Spinal cord (tissue), 9 donors: ENCODE measurements at regions not wholly inside any gene's neighbourhood (a gene's known extent, or its start where the extent isn't known, plus 50 kb on each side); places are given as distances from the start of the nearest gene placed in this dataset.
"Not testable (repeated sequence)": the region's sequence is repeated elsewhere in the genome, so short reads cannot be mapped to it uniquely, and the experiment has no call there.

Experiments
- DNase-seq, 6 donors: peaks; one replicate each; pipeline versions ENCODE4 v3.0.0 to v3.0.0-alpha.2; 2013 to 2015; ENCODE audit warnings: low spot score in 6 of 6, low read depth in 4 of 6
- H3K27ac ChIP-seq: one replicate; pipeline ENCODE4 v1.5.1; 2013; ENCODE audit warnings: low read depth, low read length, control low read depth
- H3K27me3 ChIP-seq: one replicate; pipeline ENCODE4 v1.6.1; 2013; ENCODE audit warnings: low read length; ENCODE audit not compliant: control insufficient read depth, insufficient read depth
- H3K36me3 ChIP-seq: one replicate; pipeline ENCODE4 v1.6.1; 2013; ENCODE audit warnings: low read length; ENCODE audit not compliant: control insufficient read depth, insufficient read depth
- H3K4me1 ChIP-seq: one replicate; pipeline ENCODE4 v1.6.1; 2013; ENCODE audit warnings: low read length; ENCODE audit not compliant: control insufficient read depth, insufficient read depth
- H3K4me3 ChIP-seq: one replicate; pipeline ENCODE4 v1.5.1; 2013; ENCODE audit warnings: low read depth, low read length, control low read depth
- H3K9me3 ChIP-seq: one replicate; pipeline ENCODE4 v1.6.1; 2013; ENCODE audit warnings: low read length; ENCODE audit not compliant: control insufficient read depth, insufficient read depth
- WGBS: methylation state at CpG from one replicate; pipeline ENCODE4 v1.1.5; 2013; ENCODE audit warnings: missing lambda C conversion rate; ENCODE audit not compliant: insufficient coverage; 5-methylcytosine and 5-hydroxymethylcytosine counted together
- donor health status: healthy.

DNA sequence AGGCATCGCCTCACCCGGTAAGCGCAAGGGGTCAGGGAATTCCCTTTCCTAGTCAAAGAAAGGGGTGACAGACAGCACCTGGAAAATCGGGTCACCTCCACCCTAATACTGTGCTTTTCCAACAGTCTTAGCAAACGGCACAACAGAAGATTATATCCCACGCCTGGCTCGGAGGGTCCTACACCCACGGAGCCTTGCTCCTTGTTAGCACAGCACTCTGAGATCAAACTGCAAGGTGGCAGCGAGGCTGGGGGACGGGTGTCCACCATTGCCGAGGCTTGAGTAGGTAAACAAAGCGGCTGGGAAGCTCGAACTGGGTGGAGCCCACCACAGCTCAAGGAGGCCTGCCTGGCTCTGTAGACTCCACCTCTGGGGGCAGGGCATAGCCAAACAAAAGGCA lies 315.6 kb downstream of the LTN1 start:
- H3K4me1 ChIP-seq, H3K27me3 ChIP-seq, H3K9me3 ChIP-seq, H3K4me3 ChIP-seq, DNase-seq, H3K27ac ChIP-seq, H3K36me3 ChIP-seq: not testable (repeated sequence)
- 92% methylated on average over 13 of the region's 13 CpGs for WGBS

DNA sequence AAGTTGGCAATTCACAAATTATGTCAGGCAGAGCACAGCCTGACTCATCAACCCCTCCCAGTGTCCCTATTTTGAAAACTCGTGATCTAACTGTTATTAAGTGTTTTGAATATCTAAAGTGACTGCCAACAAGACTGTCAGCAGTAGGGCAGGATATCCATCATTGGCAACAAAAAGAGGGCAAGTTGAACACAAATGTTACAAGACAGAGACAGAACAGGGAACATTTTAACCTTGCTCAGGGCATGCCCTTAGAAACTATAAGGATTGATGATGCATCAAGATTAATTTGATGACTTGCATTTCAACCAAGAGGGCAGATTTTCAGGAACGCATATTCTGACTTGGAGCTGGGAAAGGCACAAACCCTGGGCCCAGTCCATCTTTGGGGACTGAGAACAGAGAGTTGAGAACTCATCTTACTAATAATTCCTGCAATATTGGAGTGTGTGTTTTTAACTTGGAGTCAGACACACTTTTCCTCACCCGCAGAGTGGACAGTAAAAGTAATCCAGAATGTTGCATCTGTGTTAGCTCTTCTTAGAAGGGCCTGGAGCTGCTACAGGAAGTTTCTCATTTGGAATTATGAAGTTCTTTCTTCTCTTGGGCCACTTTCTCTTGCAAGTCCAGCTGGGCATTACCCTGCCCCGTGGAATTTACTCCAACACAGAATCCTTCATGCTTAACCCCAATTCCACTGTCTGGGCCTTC lies 317.2 kb downstream of the LTN1 start:
- no peaks in the 10 kb centered on the region for H3K4me1 ChIP-seq
- H3K27me3 ChIP-seq, result no peaks in the 10 kb centered on the region
- DNase-seq, result no peak
- H3K4me3 ChIP-seq, result no peak overlapping the region
- no peaks in the 10 kb centered on the region for H3K9me3 ChIP-seq
- H3K27ac ChIP-seq, result no peak overlapping the region
- no peaks in the 10 kb centered on the region for H3K36me3 ChIP-seq
- 86% methylated on average over 1 of the region's 4 CpGs for WGBS

DNA sequence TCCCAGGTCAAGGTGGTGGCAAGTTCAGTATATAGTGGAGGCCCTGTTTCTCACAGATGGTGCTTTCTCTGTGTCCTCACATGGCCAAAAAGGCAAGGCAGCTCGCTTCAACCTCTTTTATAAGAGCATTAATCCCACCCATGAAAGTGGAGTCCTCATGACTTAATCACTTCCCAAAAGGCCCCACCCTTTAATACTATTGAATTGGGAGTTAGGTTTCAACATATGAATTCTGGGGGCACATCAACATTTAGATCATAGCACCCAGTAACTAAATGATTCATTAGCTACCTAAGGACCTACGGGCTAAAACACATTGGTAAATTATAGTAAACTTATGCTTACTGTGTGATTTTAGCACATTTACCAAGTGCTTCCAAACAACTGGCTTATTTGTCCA lies 317.9 kb downstream of the LTN1 start:
- no peak overlapping the region for H3K27ac ChIP-seq
- H3K27me3 ChIP-seq, result no peaks in the 10 kb centered on the region
- DNase-seq, result no peak
- no peaks in the 10 kb centered on the region for H3K36me3 ChIP-seq
- WGBS, result no CpG with 5 or more reads among the region's 2 CpGs
- no peak overlapping the region for H3K4me3 ChIP-seq
- no peaks in the 10 kb centered on the region for H3K9me3 ChIP-seq
- H3K4me1 ChIP-seq, result no peaks in the 10 kb centered on the region

DNA sequence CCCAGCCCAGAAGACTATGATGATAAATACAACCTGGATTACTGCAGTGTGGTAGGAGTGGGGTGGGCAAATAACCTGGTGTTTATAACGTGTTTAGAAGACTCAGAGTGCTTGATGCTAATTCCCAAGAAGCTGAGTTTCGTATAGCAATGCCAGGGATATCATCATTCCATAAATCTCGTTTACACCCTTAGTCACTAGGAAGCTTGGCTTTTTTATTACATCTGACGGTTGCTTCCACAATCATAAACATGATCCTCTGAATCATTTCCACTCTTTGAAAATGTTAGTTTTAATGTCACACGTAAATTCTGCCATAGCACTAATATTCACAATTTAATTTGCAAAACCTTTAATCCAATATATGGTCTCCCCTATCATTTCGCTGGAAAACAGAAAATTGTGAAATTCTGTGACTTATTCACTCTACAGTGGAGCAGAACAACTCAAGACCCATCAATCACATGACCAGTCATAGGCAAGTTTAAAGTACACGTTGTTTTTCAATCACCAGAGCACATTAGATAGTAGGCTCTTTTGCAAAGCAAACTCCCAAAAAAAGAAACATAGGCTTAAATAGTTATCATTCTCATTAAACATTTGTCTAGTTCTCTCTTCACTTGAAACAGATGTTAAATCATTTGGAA lies 321.0 kb downstream of the LTN1 start:
- DNase-seq, result no peak
- WGBS, result 82% methylated on average over 3 of the region's 7 CpGs
- Histone ChIP-seq H3K9me3 (no peaks in the 10 kb centered on the region), H3K27me3 (no peaks in the 10 kb centered on the region), H3K4me3 (no peak overlapping the region), H3K4me1 (no peaks in the 10 kb centered on the region), H3K36me3 (no peaks in the 10 kb centered on the region), H3K27ac (no peak overlapping the region)

DNA sequence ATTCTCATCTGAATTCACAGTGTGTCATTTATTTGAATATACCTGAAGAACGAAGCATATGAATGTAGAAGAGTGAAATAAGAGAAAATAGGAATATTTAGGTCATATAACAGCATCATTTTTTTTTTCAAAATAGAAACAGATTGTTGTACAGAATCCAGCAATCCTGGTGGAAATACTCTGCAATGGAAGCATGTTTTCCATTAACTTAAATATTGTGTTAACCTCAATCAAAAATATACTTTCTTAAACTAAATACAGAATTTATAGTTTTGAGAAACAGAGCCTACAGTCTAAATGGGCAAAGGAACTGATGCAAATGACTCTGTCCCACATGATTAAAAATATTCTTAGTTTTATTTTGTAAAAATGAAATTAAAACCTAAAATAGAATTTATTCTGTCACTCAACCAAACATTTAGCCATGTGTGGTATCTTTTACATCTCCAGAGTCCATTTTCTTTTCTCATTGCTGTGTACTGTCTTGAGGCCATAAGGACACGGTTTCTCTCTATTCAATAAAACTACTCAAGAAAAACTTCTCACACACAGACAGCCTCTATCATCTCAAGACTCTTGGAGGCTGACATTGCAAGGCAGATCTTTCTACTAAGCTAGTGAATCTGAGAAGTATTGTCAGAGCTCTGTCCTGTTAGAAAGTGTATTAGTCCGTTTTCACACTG lies 322.6 kb downstream of the LTN1 start:
- no peaks in the 10 kb centered on the region for H3K27me3 ChIP-seq
- H3K36me3 ChIP-seq, result no peaks in the 10 kb centered on the region
- 75% methylated on average over 1 of the region's 3 CpGs for WGBS
- DNase-seq, result no peak
- H3K27ac ChIP-seq, result no peak overlapping the region
- H3K4me3 ChIP-seq, result no peak overlapping the region
- no peaks in the 10 kb centered on the region for H3K9me3 ChIP-seq
- no peaks in the 10 kb centered on the region for H3K4me1 ChIP-seq

DNA sequence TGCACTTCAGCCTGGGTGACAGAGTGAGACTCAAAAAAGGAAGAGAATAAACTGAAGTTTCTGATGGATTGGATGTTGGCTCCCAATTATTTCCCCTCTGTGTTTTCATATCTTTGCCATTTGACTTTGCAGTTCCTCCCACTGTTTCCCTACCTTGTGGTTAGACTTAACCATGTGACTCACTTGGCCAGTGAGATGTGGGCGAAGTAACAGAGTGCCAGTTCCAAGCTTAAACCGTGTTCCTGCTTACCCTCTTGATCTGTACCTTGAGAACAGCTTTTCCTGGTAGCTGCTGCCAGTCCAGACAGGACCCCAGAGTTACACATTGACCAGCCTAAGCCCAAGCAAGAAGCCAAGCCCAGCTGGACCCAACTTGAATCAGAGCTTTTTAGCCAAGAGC lies 323.4 kb downstream of the LTN1 start:
- Histone ChIP-seq H3K9me3 (no peaks in the 10 kb centered on the region), H3K4me1 (no peaks in the 10 kb centered on the region), H3K27me3 (no peaks in the 10 kb centered on the region), H3K36me3 (no peaks in the 10 kb centered on the region), H3K4me3 (no peak overlapping the region), H3K27ac (no peak overlapping the region)
- 81% methylated on average over 2 of the region's 2 CpGs for WGBS
- no peak for DNase-seq

DNA sequence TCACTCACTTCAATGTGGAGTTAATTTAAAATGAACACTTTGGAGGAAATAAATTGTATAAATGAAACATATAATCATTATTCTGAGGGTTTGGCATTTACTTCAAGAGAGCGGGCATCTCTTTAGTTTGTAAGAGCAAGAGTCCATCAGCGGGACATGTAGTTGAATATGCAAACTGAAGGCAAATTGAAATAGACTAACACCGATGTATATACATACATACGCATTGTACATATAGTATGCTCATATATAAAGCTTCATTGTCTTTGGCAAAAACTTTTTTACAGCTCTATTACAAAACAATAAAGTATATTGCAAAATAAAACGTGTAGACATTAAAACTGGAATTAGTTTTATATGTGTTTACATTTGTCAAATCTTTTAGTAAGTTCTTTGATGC lies 328.9 kb downstream of the LTN1 start:
- no peaks in the 10 kb centered on the region for H3K36me3 ChIP-seq
- H3K4me1 ChIP-seq, result no peaks in the 10 kb centered on the region
- no peak for DNase-seq
- no peak overlapping the region for H3K27ac ChIP-seq
- H3K4me3 ChIP-seq, result no peak overlapping the region
- H3K27me3 ChIP-seq, result no peaks in the 10 kb centered on the region
- no peaks in the 10 kb centered on the region for H3K9me3 ChIP-seq
- no CpG with 5 or more reads among the region's 5 CpGs for WGBS

DNA sequence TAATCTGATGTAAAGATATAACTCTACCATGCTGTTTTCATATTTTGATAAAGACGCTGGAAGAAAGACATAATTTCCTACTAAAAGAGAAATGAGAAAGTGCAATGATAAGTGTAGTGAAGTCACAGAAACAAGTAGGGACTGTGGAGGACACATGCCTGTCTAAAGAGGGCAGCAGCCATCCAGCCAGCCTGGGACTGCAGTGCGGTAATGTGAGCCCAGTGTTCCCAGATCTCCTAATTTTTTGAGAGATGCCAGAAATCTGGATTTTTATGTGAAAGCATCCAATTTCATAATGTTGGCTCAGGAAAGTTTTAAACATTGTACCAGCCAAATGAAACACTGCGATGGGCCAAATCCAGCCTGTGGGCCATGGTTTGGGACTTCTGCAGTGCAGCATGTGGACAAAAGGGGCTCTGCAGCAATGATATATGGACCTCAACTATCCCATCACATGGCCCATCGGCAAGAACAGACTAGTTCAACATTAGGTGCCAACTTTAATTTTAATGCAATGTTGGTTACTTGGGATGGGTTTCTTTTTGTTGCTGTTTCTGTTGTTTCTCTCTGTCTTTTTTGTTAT lies 329.5 kb downstream of the LTN1 start:
- Histone ChIP-seq H3K27ac (no peak overlapping the region), H3K4me1 (no peaks in the 10 kb centered on the region), H3K36me3 (no peaks in the 10 kb centered on the region), H3K4me3 (no peak overlapping the region), H3K27me3 (no peaks in the 10 kb centered on the region), H3K9me3 (no peaks in the 10 kb centered on the region)
- 84% methylated on average over 2 of the region's 4 CpGs for WGBS
- DNase-seq, result peak in 1 of 6 donors; percentile 14

DNA sequence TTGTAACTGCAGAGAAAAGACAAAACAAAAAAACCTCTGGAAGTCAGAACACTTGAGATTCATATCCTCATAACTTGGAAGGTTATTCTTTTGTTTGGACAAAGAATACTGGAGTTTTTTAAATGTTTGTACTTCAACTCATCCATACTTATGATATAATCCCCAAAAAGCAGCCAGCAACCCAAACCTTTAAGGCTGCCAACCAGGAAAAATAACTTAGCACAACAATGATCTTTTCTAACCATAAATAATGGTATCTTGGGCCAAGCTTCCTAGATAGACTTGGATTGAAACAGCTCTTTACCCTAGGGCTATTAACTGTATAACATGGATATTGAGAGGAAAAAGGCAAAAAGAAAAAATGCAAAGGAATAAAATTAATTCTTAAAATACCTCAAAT lies 335.1 kb downstream of the LTN1 start:
- Histone ChIP-seq H3K9me3 (no peaks in the 10 kb centered on the region), H3K27me3 (no peaks in the 10 kb centered on the region), H3K4me1 (no peaks in the 10 kb centered on the region), H3K27ac (no peak overlapping the region), H3K36me3 (no peaks in the 10 kb centered on the region), H3K4me3 (no peak overlapping the region)
- no peak for DNase-seq
